NCI-H2107 (cell line): ENCODE measurements at regions not wholly inside any gene's neighbourhood (a gene's known extent, or its start where the extent isn't known, plus 50 kb on each side); places are given as distances from the start of the nearest gene placed in this dataset.
"Not testable (repeated sequence)": the region's sequence is repeated elsewhere in the genome, so short reads cannot be mapped to it uniquely, and the experiment has no call there.

Source experiments
- DNase-seq: peaks from one replicate; lab custom pipeline; 2025; lab: John Stamatoyannopoulos, UW

GRCh38 chr4:180281724-180282123, 1961.5 kb upstream of the TENM3 start:
- no peak for DNase-seq

GRCh38 chr4:180284267-180284666, 1958.9 kb upstream of the TENM3 start:
- DNase-seq, result no peak

GRCh38 chr4:180285796-180286195, 1957.4 kb upstream of the TENM3 start:
- no peak for DNase-seq

- no peak for DNase-seq
These were observed 1950.9 kb upstream of the TENM3 start for GRCh38 chr4:180292339-180292738.

- DNase-seq, result no peak
These were observed 1947.1 kb upstream of the TENM3 start for GRCh38 chr4:180296036-180296599.

- DNase-seq, result no peak
These were observed 1938.9 kb upstream of the TENM3 start for GRCh38 chr4:180304321-180304720.

GRCh38 chr4:180310616-180311015, 1932.6 kb upstream of the TENM3 start:
- DNase-seq, result no peak

GRCh38 chr4:180314972-180315371, 1928.2 kb upstream of the TENM3 start:
- no peak for DNase-seq

- DNase-seq, result no peak
These were observed 1912.7 kb upstream of the TENM3 start for GRCh38 chr4:180330521-180330920.

GRCh38 chr4:180333162-180333561, 1910.0 kb upstream of the TENM3 start:
- DNase-seq, result no peak

- no peak for DNase-seq
These were observed 1907.6 kb upstream of the TENM3 start for GRCh38 chr4:180335566-180335965.

- DNase-seq, result no peak
These were observed 1906.6 kb upstream of the TENM3 start for GRCh38 chr4:180336494-180337090.

- no peak for DNase-seq
These were observed 1901.3 kb upstream of the TENM3 start for GRCh38 chr4:180341926-180342325.

GRCh38 chr4:180350901-180351300, 1892.3 kb upstream of the TENM3 start:
- no peak for DNase-seq

GRCh38 chr4:180356766-180357165, 1886.4 kb upstream of the TENM3 start:
- no peak for DNase-seq

GRCh38 chr4:180360113-180360512, 1883.1 kb upstream of the TENM3 start:
- DNase-seq, result not testable (repeated sequence)

GRCh38 chr4:180363815-180364214, 1879.4 kb upstream of the TENM3 start:
- DNase-seq, result no peak

- DNase-seq, result no peak
These were observed 1870.5 kb upstream of the TENM3 start for GRCh38 chr4:180372691-180373090.

GRCh38 chr4:180377741-180378140, 1865.5 kb upstream of the TENM3 start:
- no peak for DNase-seq

GRCh38 chr4:180380733-180381132, 1862.5 kb upstream of the TENM3 start:
- no peak for DNase-seq

GRCh38 chr4:180391613-180392012, 1851.6 kb upstream of the TENM3 start:
- no peak for DNase-seq

- DNase-seq, result no peak
These were observed 1848.9 kb upstream of the TENM3 start for GRCh38 chr4:180394312-180394711.

GRCh38 chr4:180394730-180395129, 1848.5 kb upstream of the TENM3 start:
- DNase-seq, result no peak

GRCh38 chr4:180398564-180398963, 1844.6 kb upstream of the TENM3 start:
- no peak for DNase-seq
